SK-N-SH (cell line): ENCODE measurements at regions not wholly inside any gene's neighbourhood (a gene's known extent, or its start where the extent isn't known, plus 50 kb on each side); places are given as distances from the start of the nearest gene placed in this dataset.

ENCODE experiments used
- CTCF ChIA-PET: fragments of 300-600, 350-600 bp; formaldehyde crosslinking; extraction: SDS; loops from one replicate; lab custom pipeline; 2021; lab: Yijun Ruan, JAX
- POLR2A ChIA-PET: fragments of 350-600 bp; sonication (Branson Sonifier 250); formaldehyde crosslinking; extraction: SDS; loops from one replicate; lab custom pipeline; 2020; ENCODE audit warnings: antibody characterized with exemption, inconsistent platforms; lab: Yijun Ruan, JAX
- DNase-seq: peaks from one replicate; pipeline ENCODE4 v3.0.0; 2012
- H2AFZ ChIP-seq: fragments of 200-600 bp; sonication (generic); 2 replicates; pipeline ENCODE4 v1.8.1; 2016; ENCODE audit warnings: antibody characterized with exemption, mild to moderate bottlenecking, low read depth
- H3F3A ChIP-seq: fragments of 200-600 bp; sonication (generic); replicated peaks from 2 replicates; pipeline ENCODE3; 2016; ENCODE audit warnings: antibody characterized with exemption, mild to moderate bottlenecking; ENCODE audit not compliant: insufficient read depth
- H3K27ac ChIP-seq, 2 experiments: fragments of 200-500 bp in 1 of 2; fragments of 200-600 bp in 1 of 2; sonication (Bioruptor generic) in 1 of 2; sonication (generic), shearing (Covaris generic) in 1 of 2; 2 replicates each; pipeline versions ENCODE4 v1.5.1 to v1.6.1; 2014 to 2016; ENCODE audit warnings: low read depth in 2 of 2, inconsistent platforms in 1 of 2, low read length in 1 of 2, mild to moderate bottlenecking in 1 of 2, mixed read lengths in 1 of 2
- H3K27me3 ChIP-seq: fragments of 200-600 bp; sonication (generic), shearing (Covaris generic); 2 replicates; pipeline ENCODE4 v1.6.1; 2016; ENCODE audit warnings: mixed run types; ENCODE audit not compliant: insufficient read depth
- H3K36me3 ChIP-seq, 2 experiments: fragments of 200-500 bp in 1 of 2; fragments of 200-600 bp in 1 of 2; sonication (Bioruptor generic) in 1 of 2; sonication (generic) in 1 of 2; replicated peaks in 1 of 2; 2 replicates each; pipeline versions ENCODE3 to v1.5.1; 2014 to 2016; ENCODE audit warnings: low read length in 1 of 2, mild to moderate bottlenecking in 1 of 2; ENCODE audit not compliant: insufficient read depth in 2 of 2, control insufficient read depth in 1 of 2
- H3K4me1 ChIP-seq, 2 experiments: fragments of 200-500 bp in 1 of 2; fragments of 200-600 bp in 1 of 2; sonication (Bioruptor generic) in 1 of 2; sonication (generic), shearing (Covaris generic) in 1 of 2; 2 replicates each; pipeline versions ENCODE4 v1.5.1 to v1.6.1; 2014 to 2016; ENCODE audit warnings: low read depth in 1 of 2, low read length in 1 of 2, mixed run types in 1 of 2; ENCODE audit not compliant: insufficient read depth in 2 of 2, control insufficient read depth in 1 of 2
- H3K4me2 ChIP-seq: fragments of 200-600 bp; sonication (generic), shearing (Covaris generic); 2 replicates; pipeline ENCODE4 v1.6.1; 2017; ENCODE audit warnings: mixed run types
- H3K4me3 ChIP-seq, 2 experiments: fragments of 200-500 bp in 1 of 2; fragments of 200-600 bp in 1 of 2; sonication (Bioruptor generic) in 1 of 2; sonication (generic), shearing (Covaris generic) in 1 of 2; 2 replicates each; pipeline versions ENCODE4 v1.5.1 to v1.8.1; 2014 to 2016; ENCODE audit warnings: low read depth in 2 of 2, inconsistent platforms in 1 of 2, low read length in 1 of 2, mild to moderate bottlenecking in 1 of 2, mixed read lengths in 1 of 2, moderate library complexity in 1 of 2
- H3K79me2 ChIP-seq: fragments of 200-600 bp; sonication (generic); 2 replicates; pipeline ENCODE4 v1.8.1; 2017; ENCODE audit warnings: mild to moderate bottlenecking; ENCODE audit not compliant: insufficient read depth
- H3K9ac ChIP-seq: fragments of 200-600 bp; sonication (generic); 2 replicates; pipeline ENCODE4 v1.6.1; 2017; ENCODE audit warnings: mixed run types
- H3K9me2 ChIP-seq: fragments of 200-600 bp; sonication (generic); 2 replicates; pipeline ENCODE4 v1.6.1; 2017; ENCODE audit warnings: mixed run types
- H3K9me3 ChIP-seq: fragments of 200-600 bp; sonication (generic); 2 replicates; pipeline ENCODE4 v1.6.1; 2017; ENCODE audit warnings: mixed run types, mild to moderate bottlenecking, moderate library complexity
- H4K20me1 ChIP-seq: fragments of 200-600 bp; sonication (generic); 2 replicates; pipeline ENCODE4 v1.6.1; 2017; ENCODE audit warnings: mild to moderate bottlenecking, mixed run types; ENCODE audit not compliant: insufficient read depth
- CHD2 ChIP-seq: fragments of 150-350 bp; IDR thresholded peaks from 2 replicates; pipeline ENCODE4 v1.6.1; 2018; ENCODE audit warnings: low read length; ENCODE audit not compliant: partially characterized antibody
- EP300 ChIP-seq, 2 experiments: IDR thresholded peaks; 2 replicates each; pipeline versions ENCODE4 v1.4.0 to v1.6.1; 2012; ENCODE audit warnings: borderline replicate concordance in 1 of 2, low read depth in 1 of 2, low read length in 1 of 2
- EZH2phosphoT487 ChIP-seq: fragments of 200-600 bp; sonication (generic); IDR thresholded peaks from 2 replicates; pipeline ENCODE4 v1.6.1; 2017; ENCODE audit warnings: low read depth, mixed run types, mild to moderate bottlenecking, antibody characterized with exemption, moderate library complexity, borderline replicate concordance
- FOSL2 ChIP-seq: IDR thresholded peaks from 2 replicates; pipeline ENCODE4 v1.4.0; 2012; ENCODE audit warnings: low read depth, mild to moderate bottlenecking, moderate library complexity, borderline replicate concordance
- FOXJ3 ChIP-seq: sonication (generic); formaldehyde crosslinking; IDR thresholded peaks from 2 replicates; pipeline ENCODE4 v1.5.1; 2020; ENCODE audit warnings: mild to moderate bottlenecking, missing genetic modification reagents
- FOXM1 ChIP-seq: IDR thresholded peaks from 2 replicates; pipeline ENCODE4 v1.4.0; 2012; ENCODE audit warnings: low read depth, mild to moderate bottlenecking
- JUND ChIP-seq: IDR thresholded peaks from 2 replicates; pipeline ENCODE4 v1.4.0; 2012
- MEF2A ChIP-seq: IDR thresholded peaks from 2 replicates; pipeline ENCODE4 v1.4.0; 2012; ENCODE audit warnings: low read depth, borderline replicate concordance
- MXI1 ChIP-seq: IDR thresholded peaks from 2 replicates; pipeline ENCODE4 v1.6.1; 2012; ENCODE audit warnings: mild to moderate bottlenecking, low read depth, low read length, improper control_type of control experiment
- NFIC ChIP-seq: IDR thresholded peaks from 2 replicates; pipeline ENCODE4 v1.4.0; 2012; ENCODE audit warnings: borderline replicate concordance
- POLR2AphosphoS5 ChIP-seq: IDR thresholded peaks from 2 replicates; pipeline ENCODE4 v1.6.1; 2012; ENCODE audit warnings: low read depth, low read length
- RAD21 ChIP-seq: IDR thresholded peaks from 2 replicates; pipeline ENCODE4 v1.6.1; 2012; ENCODE audit warnings: mild to moderate bottlenecking, low read length
- RCOR1 ChIP-seq: fragments of 150-350 bp; IDR thresholded peaks from 2 replicates; pipeline ENCODE4 v1.6.1; 2017; ENCODE audit warnings: antibody characterized with exemption, low read length
- SMC3 ChIP-seq: IDR thresholded peaks from 2 replicates; pipeline ENCODE4 v1.6.1; 2012; ENCODE audit warnings: low read depth, low read length, improper control_type of control experiment
- TAF1 ChIP-seq: IDR thresholded peaks from 2 replicates; pipeline ENCODE4 v1.6.1; 2012; ENCODE audit warnings: low read depth, mild to moderate bottlenecking, low read length, moderate library complexity, borderline replicate concordance
- YY1 ChIP-seq: IDR thresholded peaks from 2 replicates; pipeline ENCODE4 v1.4.0; 2012; ENCODE audit warnings: low read depth, mild to moderate bottlenecking
- WGBS: methylation state at CpG from one replicate; pipeline ENCODE4 v1.1.6; 2017; ENCODE audit warnings: low lambda C conversion rate; 5-methylcytosine and 5-hydroxymethylcytosine counted together
- TF ChIP-seq, protein P1 (sequence below): IDR thresholded peaks from 2 replicates; pipeline ENCODE4 v1.4.0; 2012; ENCODE audit warnings: low read depth
- TF ChIP-seq, protein P2 (sequence below): fragments of 150-350 bp; IDR thresholded peaks from 2 replicates; pipeline ENCODE4 v1.6.1; 2017; ENCODE audit warnings: antibody characterized with exemption, low read length, low read depth, borderline replicate concordance
- TF ChIP-seq, protein P3 (sequence below): IDR thresholded peaks from 2 replicates; pipeline ENCODE4 v1.4.0; 2012; ENCODE audit warnings: low read depth, borderline replicate concordance
- TF ChIP-seq, protein P4 (sequence below): fragments of 200-600 bp; sonication (generic); IDR thresholded peaks from 2 replicates; pipeline ENCODE4 v1.6.1; 2017; ENCODE audit warnings: antibody characterized with exemption, mild to moderate bottlenecking, moderate library complexity
- TF ChIP-seq, protein P5 (sequence below): IDR thresholded peaks from 2 replicates; pipeline ENCODE4; 2012
- TF ChIP-seq, protein P6 (sequence below): fragments of 150-350 bp; IDR thresholded peaks from 2 replicates; pipeline ENCODE4 v1.6.1; 2016; ENCODE audit warnings: mild to moderate bottlenecking, low read depth, low read length

DNA sequence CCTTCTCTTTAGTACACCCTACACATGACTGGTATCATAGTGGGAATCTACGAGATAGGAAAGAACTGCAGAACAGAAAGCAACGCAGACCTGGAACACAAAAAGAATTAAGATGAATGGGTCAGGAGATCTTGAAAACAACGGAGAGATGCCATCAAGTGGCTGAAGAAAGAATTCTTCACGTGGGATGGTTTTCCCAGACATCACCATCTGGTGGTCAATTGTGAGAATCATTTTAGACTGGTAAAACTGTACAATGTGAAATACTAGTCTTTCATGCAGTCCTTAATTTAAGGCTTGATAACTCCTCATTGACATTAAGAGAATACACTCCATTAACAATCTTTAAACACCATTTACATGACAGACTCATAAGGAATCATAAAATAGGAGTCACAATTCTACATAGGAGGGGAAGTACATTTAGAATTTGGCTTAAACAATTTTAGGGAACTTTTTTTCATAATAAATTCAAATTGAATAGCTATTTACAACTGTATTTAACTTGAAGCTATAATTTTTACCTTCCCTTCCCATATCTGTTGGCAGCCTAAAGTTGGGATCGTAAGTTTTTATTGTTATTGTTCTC lies 128.4 kb upstream of the TRPM3 start:
- no peak overlapping the region for H3K27ac ChIP-seq
- H3K4me1 ChIP-seq = no peaks in the 10 kb centered on the region; a peak in 1 of 4 replicates
- H2AFZ ChIP-seq = no peak overlapping the region
- H3K27me3 ChIP-seq = no peaks in the 10 kb centered on the region; the same call in 1 of the 2 replicates
- H3K36me3 ChIP-seq = no peaks in the 10 kb centered on the region
- H3K9me3 ChIP-seq = no peaks in the 10 kb centered on the region
- no peak overlapping the region; the same call in 1 of the 2 replicates for H3K4me2 ChIP-seq
- no peaks in the 10 kb centered on the region for H3K9me2 ChIP-seq
- H4K20me1 ChIP-seq = no peaks in the 10 kb centered on the region
- no peak overlapping the region for H3K9ac ChIP-seq
- POLR2A ChIA-PET = no interaction called here
- 1% methylated on average over 5 of the region's 5 CpGs for WGBS
- CTCF ChIA-PET = interaction anchor here (0.6 to 5.5 kb wide), 20 partner anchors 8 to 619 kb away, joined by 3 to 80 read pairs (median 4); no protein-coding TSS in a partner anchor
- peak; percentile 33 for DNase-seq
- H3F3A ChIP-seq = no peaks in the 10 kb centered on the region
- H3K4me3 ChIP-seq = no peak overlapping the region; a peak in 1 of 4 replicates
- no peaks in the 10 kb centered on the region for H3K79me2 ChIP-seq
- TF ChIP-seq, protein P1, sequence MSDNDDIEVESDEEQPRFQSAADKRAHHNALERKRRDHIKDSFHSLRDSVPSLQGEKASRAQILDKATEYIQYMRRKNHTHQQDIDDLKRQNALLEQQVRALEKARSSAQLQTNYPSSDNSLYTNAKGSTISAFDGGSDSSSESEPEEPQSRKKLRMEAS = peak; percentile 63
- TF ChIP-seq, protein P2, sequence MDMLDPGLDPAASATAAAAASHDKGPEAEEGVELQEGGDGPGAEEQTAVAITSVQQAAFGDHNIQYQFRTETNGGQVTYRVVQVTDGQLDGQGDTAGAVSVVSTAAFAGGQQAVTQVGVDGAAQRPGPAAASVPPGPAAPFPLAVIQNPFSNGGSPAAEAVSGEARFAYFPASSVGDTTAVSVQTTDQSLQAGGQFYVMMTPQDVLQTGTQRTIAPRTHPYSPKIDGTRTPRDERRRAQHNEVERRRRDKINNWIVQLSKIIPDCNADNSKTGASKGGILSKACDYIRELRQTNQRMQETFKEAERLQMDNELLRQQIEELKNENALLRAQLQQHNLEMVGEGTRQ = no peak
- TF ChIP-seq SMC3 (peak; percentile 88), YY1 (no peak), CHD2 (no peak), RCOR1 (no peak), RAD21 (peak; percentile 72), POLR2AphosphoS5 (no peak)
- TF ChIP-seq, protein P3, sequence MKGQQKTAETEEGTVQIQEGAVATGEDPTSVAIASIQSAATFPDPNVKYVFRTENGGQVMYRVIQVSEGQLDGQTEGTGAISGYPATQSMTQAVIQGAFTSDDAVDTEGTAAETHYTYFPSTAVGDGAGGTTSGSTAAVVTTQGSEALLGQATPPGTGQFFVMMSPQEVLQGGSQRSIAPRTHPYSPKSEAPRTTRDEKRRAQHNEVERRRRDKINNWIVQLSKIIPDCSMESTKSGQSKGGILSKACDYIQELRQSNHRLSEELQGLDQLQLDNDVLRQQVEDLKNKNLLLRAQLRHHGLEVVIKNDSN = peak; percentile 8; the same call in 1 of the 2 replicates
- TF ChIP-seq, protein P4, sequence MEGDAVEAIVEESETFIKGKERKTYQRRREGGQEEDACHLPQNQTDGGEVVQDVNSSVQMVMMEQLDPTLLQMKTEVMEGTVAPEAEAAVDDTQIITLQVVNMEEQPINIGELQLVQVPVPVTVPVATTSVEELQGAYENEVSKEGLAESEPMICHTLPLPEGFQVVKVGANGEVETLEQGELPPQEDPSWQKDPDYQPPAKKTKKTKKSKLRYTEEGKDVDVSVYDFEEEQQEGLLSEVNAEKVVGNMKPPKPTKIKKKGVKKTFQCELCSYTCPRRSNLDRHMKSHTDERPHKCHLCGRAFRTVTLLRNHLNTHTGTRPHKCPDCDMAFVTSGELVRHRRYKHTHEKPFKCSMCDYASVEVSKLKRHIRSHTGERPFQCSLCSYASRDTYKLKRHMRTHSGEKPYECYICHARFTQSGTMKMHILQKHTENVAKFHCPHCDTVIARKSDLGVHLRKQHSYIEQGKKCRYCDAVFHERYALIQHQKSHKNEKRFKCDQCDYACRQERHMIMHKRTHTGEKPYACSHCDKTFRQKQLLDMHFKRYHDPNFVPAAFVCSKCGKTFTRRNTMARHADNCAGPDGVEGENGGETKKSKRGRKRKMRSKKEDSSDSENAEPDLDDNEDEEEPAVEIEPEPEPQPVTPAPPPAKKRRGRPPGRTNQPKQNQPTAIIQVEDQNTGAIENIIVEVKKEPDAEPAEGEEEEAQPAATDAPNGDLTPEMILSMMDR = peak; percentile 87

DNA sequence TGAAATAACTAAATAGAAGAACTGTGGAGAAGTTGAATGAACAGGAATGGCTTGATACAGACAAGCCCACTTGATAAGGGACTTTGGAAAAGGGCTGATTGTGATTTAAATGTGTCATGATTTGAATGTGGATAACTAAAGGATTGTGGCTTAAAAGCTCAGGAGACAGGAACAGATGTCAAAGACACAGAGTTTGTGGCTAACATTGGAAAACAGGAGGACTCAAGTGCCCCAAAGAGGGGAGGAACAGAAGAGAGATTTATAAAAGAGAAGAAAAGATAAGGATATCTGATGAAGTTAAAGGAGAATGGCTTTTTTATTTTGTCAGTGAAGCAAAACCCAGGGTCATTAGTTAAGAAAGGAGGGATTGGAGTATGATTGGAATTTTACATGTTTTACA lies 124.2 kb upstream of the TRPM3 start:
- Histone ChIP-seq H3K9me3 (no peaks in the 10 kb centered on the region), H3K4me1 (no peaks in the 10 kb centered on the region; a peak in 1 of 4 replicates), H3K4me2 (no peak overlapping the region), H3K36me3 (no peaks in the 10 kb centered on the region), H3K4me3 (no peak overlapping the region), H3K9ac (no peak overlapping the region), H3K27ac (no peak overlapping the region), H2AFZ (no peak overlapping the region), H3K27me3 (peaks cover 7% of the 10 kb centered on the region; the same call in 1 of the 2 replicates), H3K79me2 (no peaks in the 10 kb centered on the region), H4K20me1 (no peaks in the 10 kb centered on the region), H3F3A (no peaks in the 10 kb centered on the region), H3K9me2 (no peaks in the 10 kb centered on the region)
- POLR2A ChIA-PET = no interaction called here
- no peak for DNase-seq
- CTCF ChIA-PET = interaction anchor here (0.9 kb wide), 1 partner anchor 40 kb away, joined by 3 read pairs; no protein-coding TSS in a partner anchor
- TF ChIP-seq FOXM1 (no peak), MEF2A (no peak), MXI1 (no peak), JUND (no peak), CHD2 (no peak), EP300 (IDR thresholded peaks at IDR 0.05; ENCODE audit: borderline replicate concordance in 1 of 2, low read depth in 1 of 2, low read length in 1 of 2) (no peak), FOXJ3 (no peak), FOSL2 (no peak), EZH2phosphoT487 (no peak), POLR2AphosphoS5 (no peak), RAD21 (no peak), TAF1 (no peak), NFIC (no peak), SMC3 (no peak)
- TF ChIP-seq, protein P5, sequence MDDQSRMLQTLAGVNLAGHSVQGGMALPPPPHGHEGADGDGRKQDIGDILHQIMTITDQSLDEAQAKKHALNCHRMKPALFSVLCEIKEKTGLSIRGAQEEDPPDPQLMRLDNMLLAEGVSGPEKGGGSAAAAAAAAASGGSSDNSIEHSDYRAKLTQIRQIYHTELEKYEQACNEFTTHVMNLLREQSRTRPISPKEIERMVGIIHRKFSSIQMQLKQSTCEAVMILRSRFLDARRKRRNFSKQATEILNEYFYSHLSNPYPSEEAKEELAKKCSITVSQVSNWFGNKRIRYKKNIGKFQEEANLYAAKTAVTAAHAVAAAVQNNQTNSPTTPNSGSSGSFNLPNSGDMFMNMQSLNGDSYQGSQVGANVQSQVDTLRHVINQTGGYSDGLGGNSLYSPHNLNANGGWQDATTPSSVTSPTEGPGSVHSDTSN = no peak
- TF ChIP-seq, protein P6, sequence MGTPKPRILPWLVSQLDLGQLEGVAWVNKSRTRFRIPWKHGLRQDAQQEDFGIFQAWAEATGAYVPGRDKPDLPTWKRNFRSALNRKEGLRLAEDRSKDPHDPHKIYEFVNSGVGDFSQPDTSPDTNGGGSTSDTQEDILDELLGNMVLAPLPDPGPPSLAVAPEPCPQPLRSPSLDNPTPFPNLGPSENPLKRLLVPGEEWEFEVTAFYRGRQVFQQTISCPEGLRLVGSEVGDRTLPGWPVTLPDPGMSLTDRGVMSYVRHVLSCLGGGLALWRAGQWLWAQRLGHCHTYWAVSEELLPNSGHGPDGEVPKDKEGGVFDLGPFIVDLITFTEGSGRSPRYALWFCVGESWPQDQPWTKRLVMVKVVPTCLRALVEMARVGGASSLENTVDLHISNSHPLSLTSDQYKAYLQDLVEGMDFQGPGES = no peak
